B cell (primary cell): ENCODE measurements at regions not wholly inside any gene's neighbourhood (a gene's known extent, or its start where the extent isn't known, plus 50 kb on each side); places are given as distances from the start of the nearest gene placed in this dataset.

Experiments used
- ATAC-seq: fragments of 200-7000 bp; cut with Tn5 transposase; one replicate; pipeline ENCODE4 v1.10.0; 2021; ENCODE audit warnings: low read depth, mild to moderate bottlenecking, moderate number of reproducible peaks, moderate library complexity
- CTCF ChIA-PET: fragments of 350-600 bp; sonication (Branson Sonifier 250); formaldehyde crosslinking; loops from one replicate; lab custom pipeline; 2021; ENCODE audit warnings: antibody characterized with exemption, inconsistent platforms; lab: Charles Lee
- POLR2A ChIA-PET: fragments of 350-600 bp; sonication (Branson Sonifier 250); formaldehyde crosslinking; loops from one replicate; lab custom pipeline; 2021; ENCODE audit warnings: antibody characterized with exemption; lab: Charles Lee
- DNase-seq: peaks from one replicate; pipeline ENCODE4 v3.0.0; 2013
- H2AFZ ChIP-seq: 2 replicates; pipeline ENCODE4 v1.6.1; 2012; ENCODE audit warnings: mild to moderate bottlenecking, low read depth, low read length; ENCODE audit not compliant: insufficient read depth, poor library complexity, severe bottlenecking
- H3K27ac ChIP-seq, 2 donors: 1 replicate in 1 of 2; 2 replicates in 1 of 2; pipeline ENCODE4 v1.5.1; 2012 to 2013; ENCODE audit warnings: low read length in 2 of 2, mild to moderate bottlenecking in 2 of 2, moderate library complexity in 1 of 2
- H3K27me3 ChIP-seq, 4 experiments: fragments of 200-600 bp in 1 of 4; sonication (generic) in 1 of 4; replicated peaks in 1 of 4; 1 replicate in 2 of 4; 2 replicates in 2 of 4; pipeline versions ENCODE4 v1.6.1 to v1.7.0; 2013 to 2016; ENCODE audit warnings: low read length in 3 of 4, mild to moderate bottlenecking in 2 of 4, mixed read lengths in 1 of 4, moderate library complexity in 1 of 4; ENCODE audit not compliant: insufficient read depth in 4 of 4, control insufficient read depth in 3 of 4; ENCODE audit errors: control extremely low read depth in 1 of 4
- H3K36me3 ChIP-seq, 2 experiments: replicated peaks in 1 of 2; 1 replicate in 1 of 2; 2 replicates in 1 of 2; pipeline versions ENCODE4 v1.6.1 to v1.7.1; 2013; ENCODE audit warnings: low read length in 1 of 2; ENCODE audit not compliant: insufficient read depth in 2 of 2, control insufficient read depth in 1 of 2; ENCODE audit errors: control extremely low read depth in 1 of 2, extremely low read depth in 1 of 2
- H3K4me1 ChIP-seq, 2 donors: fragments of 200-600 bp in 1 of 2; sonication (generic) in 1 of 2; 1 replicate in 1 of 2; 2 replicates in 1 of 2; pipeline versions ENCODE4 v1.5.1 to v1.6.1; 2013 to 2017; ENCODE audit warnings: low read length in 2 of 2; ENCODE audit not compliant: control insufficient read depth in 2 of 2, insufficient read depth in 2 of 2
- H3K4me2 ChIP-seq: replicated peaks from 2 replicates; pipeline ENCODE3; 2012; ENCODE audit warnings: mild to moderate bottlenecking, low read depth, low read length; ENCODE audit not compliant: poor library complexity, severe bottlenecking
- H3K4me3 ChIP-seq, 5 experiments: fragments of 200-600 bp in 1 of 5; sonication (generic) in 1 of 5; 1 replicate in 3 of 5; 2 replicates in 2 of 5; pipeline versions ENCODE4 v1.5.1 to v1.7.0; 2011 to 2016; ENCODE audit warnings: low read length in 4 of 5, mild to moderate bottlenecking in 4 of 5, low read depth in 2 of 5, control low read depth in 1 of 5, moderate library complexity in 1 of 5; ENCODE audit not compliant: insufficient read depth in 1 of 5; ENCODE audit errors: control extremely low read depth in 1 of 5, extremely low read depth in 1 of 5
- H3K79me2 ChIP-seq: fragments of 200-600 bp; sonication (generic); one replicate; pipeline ENCODE4 v1.6.0; 2016; ENCODE audit warnings: low read length; ENCODE audit not compliant: control insufficient read depth, insufficient read depth
- H3K9ac ChIP-seq: fragments of 200-600 bp; sonication (generic); 2 replicates; pipeline ENCODE4 v1.6.1; 2017; ENCODE audit warnings: mild to moderate bottlenecking, low read length, moderate library complexity
- H3K9me3 ChIP-seq, 3 donors: one replicate each; pipeline versions ENCODE4 v1.6.1 to v1.7.1; 2013; ENCODE audit warnings: low read length in 2 of 3; ENCODE audit not compliant: control insufficient read depth in 2 of 3, insufficient read depth in 1 of 3; ENCODE audit errors: control extremely low read depth in 1 of 3
- H4K20me1 ChIP-seq: 2 replicates; pipeline ENCODE4 v1.6.0; 2012; ENCODE audit warnings: mild to moderate bottlenecking, low read length; ENCODE audit not compliant: insufficient read depth, control insufficient read depth, poor library complexity, severe bottlenecking
- H3K27ac Mint-ChIP-seq: one replicate; pipeline ENCODE4 v1.8.0; 2021; ENCODE audit warnings: mixed read lengths
- H3K27me3 Mint-ChIP-seq: one replicate; pipeline ENCODE4 v1.8.0; 2021; ENCODE audit warnings: mixed read lengths
- H3K4me1 Mint-ChIP-seq: one replicate; pipeline ENCODE4 v1.8.0; 2021; ENCODE audit warnings: mixed read lengths
- H3K4me3 Mint-ChIP-seq: one replicate; pipeline ENCODE4 v1.8.0; 2021; ENCODE audit warnings: mixed read lengths
- H3K9me3 Mint-ChIP-seq: one replicate; pipeline ENCODE4 v1.8.0; 2022; ENCODE audit warnings: mixed read lengths; ENCODE audit not compliant: insufficient read depth
- CTCF ChIP-seq: fragments of 200-600 bp; IDR thresholded peaks from one replicate; pipeline ENCODE4 v1.8.0; 2022; ENCODE audit warnings: antibody characterized with exemption, mild to moderate bottlenecking
- EZH2 ChIP-seq: IDR thresholded peaks from 2 replicates; pipeline ENCODE4 v1.6.1; 2012; ENCODE audit warnings: borderline replicate concordance, low read depth, mild to moderate bottlenecking, moderate library complexity, low read length; ENCODE audit not compliant: insufficient read depth, poor library complexity, severe bottlenecking
- WGBS: methylation state at CpG from one replicate; pipeline ENCODE4 v1.1.5; 2013; ENCODE audit warnings: missing lambda C conversion rate; ENCODE audit not compliant: insufficient coverage; 5-methylcytosine and 5-hydroxymethylcytosine counted together
- intact Hi-C: fragments of 100-400 bp; cut with micrococcal nuclease; formaldehyde crosslinking; loops from one replicate; pipeline ENCODE4 v1.10.0; 2022

GRCh38 chr10:131422731-131423130 is 111.2 kb upstream of the TCERG1L start:
- H3K79me2 ChIP-seq: no peaks in the 10 kb centered on the region
- Mint-ChIP-seq H3K4me1 (no peaks in the 10 kb centered on the region), H3K9me3 (peaks cover 3% of the 10 kb centered on the region), H3K27ac (no peak overlapping the region), H3K4me3 (no peak overlapping the region), H3K27me3 (no peaks in the 10 kb centered on the region)
- WGBS: 94% methylated on average over 9 of the region's 10 CpGs
- H3K4me3 ChIP-seq: no peak overlapping the region
- H3K9me3 ChIP-seq: peaks cover 0 to 18% (median 0%) of the 10 kb centered on the region in 3 donors
- no peak overlapping the region for H3K4me2 ChIP-seq
- ATAC-seq: no peak
- no peak for DNase-seq
- H3K27ac ChIP-seq: no peak overlapping the region
- intact Hi-C loops: no loop called here
- TF ChIP-seq EZH2: no peak
- no peak for TF ChIP-seq CTCF
- no peaks in the 10 kb centered on the region for H3K27me3 ChIP-seq
- H3K4me1 ChIP-seq: no peaks in the 10 kb centered on the region
- ChIA-PET POLR2A (no interaction called here), CTCF (no interaction called here)
- no peaks in the 10 kb centered on the region for H4K20me1 ChIP-seq
- no peaks in the 10 kb centered on the region for H3K36me3 ChIP-seq
- no peak overlapping the region for H2AFZ ChIP-seq
- no peak overlapping the region for H3K9ac ChIP-seq

DNA sequence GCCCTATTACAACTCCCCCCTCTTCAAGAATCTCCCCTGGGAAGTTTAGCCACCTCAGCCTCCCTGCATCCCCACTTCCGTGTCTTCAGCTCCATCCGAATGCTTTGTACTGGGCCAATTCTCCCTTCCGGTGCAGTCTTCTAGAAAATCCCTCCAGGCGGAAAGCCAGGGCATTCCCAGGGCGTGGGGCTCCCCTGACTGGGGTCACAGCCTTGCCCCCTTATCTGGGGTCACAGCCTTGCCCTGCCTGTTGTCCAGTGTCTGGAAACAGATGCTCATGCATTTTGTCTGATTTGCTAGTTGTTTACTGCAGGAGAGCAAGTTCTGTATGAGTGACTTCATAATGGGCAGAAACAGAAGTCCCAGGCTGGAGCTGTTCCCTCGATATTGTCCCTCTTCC is 112.5 kb upstream of the TCERG1L start:
- Histone ChIP-seq H3K9ac (no peak overlapping the region), H4K20me1 (no peaks in the 10 kb centered on the region), H3K9me3 (peaks cover 0 to 18% (median 0%) of the 10 kb centered on the region in 3 donors), H3K27me3 (no peaks in the 10 kb centered on the region), H2AFZ (no peak overlapping the region), H3K4me2 (no peak overlapping the region), H3K36me3 (no peaks in the 10 kb centered on the region), H3K4me1 (no peaks in the 10 kb centered on the region), H3K27ac (no peak overlapping the region), H3K79me2 (no peaks in the 10 kb centered on the region), H3K4me3 (no peak overlapping the region)
- CTCF ChIA-PET: interaction anchor here (0.9 kb wide), 1 partner anchor 10 kb away, joined by 3 read pairs; no protein-coding TSS in a partner anchor
- POLR2A ChIA-PET: no interaction called here
- Mint-ChIP-seq H3K4me1 (no peaks in the 10 kb centered on the region), H3K9me3 (peaks cover 3% of the 10 kb centered on the region), H3K27me3 (no peaks in the 10 kb centered on the region), H3K4me3 (no peak overlapping the region), H3K27ac (no peak overlapping the region)
- ATAC-seq (no peak), DNase-seq (no peak)
- 70% methylated on average over 6 of the region's 6 CpGs for WGBS
- intact Hi-C loops: no loop called here
- TF ChIP-seq CTCF: no peak
- no peak for TF ChIP-seq EZH2
